Hematopoietic multipotent progenitor cell (in vitro differentiated cells): ENCODE measurements at regions not wholly inside any gene's neighbourhood (a gene's known extent, or its start where the extent isn't known, plus 50 kb on each side); places are given as distances from the start of the nearest gene placed in this dataset.

Source experiments
- DNase-seq, 3 donors: peaks; one replicate each; pipeline ENCODE4 v3.0.0-alpha.2; 2011 to 2015; ENCODE audit warnings: low read depth in 2 of 3, low spot score in 2 of 3

- DNase-seq: no peak
Measured at GRCh38 chr5:61887271-61887670, 418.7 kb upstream of the KIF2A start.

GRCh38 chr5:61894046-61894445 is 412.0 kb upstream of the KIF2A start:
- no peak for DNase-seq

DNA sequence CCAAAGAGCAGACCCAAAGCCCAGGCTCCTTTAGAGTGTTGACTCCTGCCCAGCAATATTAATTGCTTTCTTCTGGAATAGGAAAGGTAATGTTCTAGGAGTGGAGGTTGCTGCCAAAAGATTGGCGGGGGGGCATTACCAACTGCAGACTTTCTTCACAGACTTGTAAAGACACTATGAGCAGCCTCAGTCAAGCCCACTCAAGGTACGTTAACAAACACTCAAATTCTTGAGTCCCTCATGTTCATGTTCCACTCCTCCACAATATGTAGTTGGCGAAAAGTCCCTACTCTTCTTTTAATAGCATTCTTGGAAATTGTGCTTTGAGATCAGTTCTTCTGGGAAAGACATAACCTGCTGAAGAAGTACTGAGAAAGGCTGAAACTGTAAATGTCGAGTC is 409.2 kb upstream of the KIF2A start:
- DNase-seq: no peak

- no peak for DNase-seq
Measured at GRCh38 chr5:61897251-61897650, 408.8 kb upstream of the KIF2A start.

- DNase-seq: no peak
Measured at GRCh38 chr5:61901997-61902396, 404.0 kb upstream of the KIF2A start.

- DNase-seq: no peak
Measured at GRCh38 chr5:61904730-61905129, 401.3 kb upstream of the KIF2A start.

- DNase-seq: no peak
Measured at GRCh38 chr5:61905613-61906012, 400.4 kb upstream of the KIF2A start.

GRCh38 chr5:61906820-61907219 is 399.2 kb upstream of the KIF2A start:
- DNase-seq: no peak

GRCh38 chr5:61907995-61908394 is 398.0 kb upstream of the KIF2A start:
- no peak for DNase-seq

DNA sequence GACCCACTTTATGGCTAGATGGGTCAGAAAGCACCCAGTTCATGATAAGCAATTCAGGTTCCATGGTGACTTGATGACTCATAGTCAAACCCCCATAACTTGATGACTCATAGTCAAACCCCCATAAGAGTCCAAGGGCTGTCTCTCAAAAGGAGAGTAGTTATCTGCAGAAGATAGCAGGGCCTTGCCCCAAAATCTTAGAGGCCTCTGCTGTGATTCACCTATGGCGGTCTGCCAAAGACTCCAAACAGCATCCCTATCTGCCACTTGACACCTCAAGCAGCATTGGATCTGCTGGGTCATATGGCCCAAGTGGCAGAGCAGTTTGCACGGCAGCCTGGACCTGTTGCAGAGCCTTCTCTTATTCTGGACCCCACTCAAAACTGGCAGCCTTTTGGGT is 395.2 kb upstream of the KIF2A start:
- no peak for DNase-seq

GRCh38 chr5:61912559-61912958 is 393.4 kb upstream of the KIF2A start:
- no peak for DNase-seq

- DNase-seq: no peak
Measured at GRCh38 chr5:61915646-61916045, 390.4 kb upstream of the KIF2A start.

- DNase-seq: no peak
Measured at GRCh38 chr5:61916621-61917620, 389.1 kb upstream of the KIF2A start.

- DNase-seq: no peak
Measured at GRCh38 chr5:61918611-61919010, 387.4 kb upstream of the KIF2A start.

- no peak for DNase-seq
Measured at GRCh38 chr5:61919920-61920319, 386.1 kb upstream of the KIF2A start.

- no peak for DNase-seq
Measured at GRCh38 chr5:61924251-61924650, 381.8 kb upstream of the KIF2A start.

DNA sequence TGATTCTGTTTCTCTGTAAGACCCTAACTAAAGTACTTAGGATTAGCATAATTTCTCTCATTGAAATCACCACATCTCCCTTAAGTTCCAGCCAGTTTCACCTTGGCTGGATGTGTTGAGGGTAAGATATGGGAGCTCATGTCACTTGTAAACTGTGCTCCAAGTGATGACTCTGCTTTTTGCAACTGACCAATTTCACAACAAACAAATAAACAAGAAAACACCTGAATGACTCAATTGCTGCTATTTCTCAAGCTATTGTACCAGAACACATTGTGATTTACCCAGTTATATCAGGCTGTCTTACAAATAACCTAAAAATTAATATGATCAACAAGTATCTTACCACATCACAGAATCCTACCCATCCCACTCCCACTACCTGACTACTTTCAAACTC is 379.1 kb upstream of the KIF2A start:
- no peak for DNase-seq

GRCh38 chr5:61931236-61931635 is 374.8 kb upstream of the KIF2A start:
- no peak for DNase-seq

DNA sequence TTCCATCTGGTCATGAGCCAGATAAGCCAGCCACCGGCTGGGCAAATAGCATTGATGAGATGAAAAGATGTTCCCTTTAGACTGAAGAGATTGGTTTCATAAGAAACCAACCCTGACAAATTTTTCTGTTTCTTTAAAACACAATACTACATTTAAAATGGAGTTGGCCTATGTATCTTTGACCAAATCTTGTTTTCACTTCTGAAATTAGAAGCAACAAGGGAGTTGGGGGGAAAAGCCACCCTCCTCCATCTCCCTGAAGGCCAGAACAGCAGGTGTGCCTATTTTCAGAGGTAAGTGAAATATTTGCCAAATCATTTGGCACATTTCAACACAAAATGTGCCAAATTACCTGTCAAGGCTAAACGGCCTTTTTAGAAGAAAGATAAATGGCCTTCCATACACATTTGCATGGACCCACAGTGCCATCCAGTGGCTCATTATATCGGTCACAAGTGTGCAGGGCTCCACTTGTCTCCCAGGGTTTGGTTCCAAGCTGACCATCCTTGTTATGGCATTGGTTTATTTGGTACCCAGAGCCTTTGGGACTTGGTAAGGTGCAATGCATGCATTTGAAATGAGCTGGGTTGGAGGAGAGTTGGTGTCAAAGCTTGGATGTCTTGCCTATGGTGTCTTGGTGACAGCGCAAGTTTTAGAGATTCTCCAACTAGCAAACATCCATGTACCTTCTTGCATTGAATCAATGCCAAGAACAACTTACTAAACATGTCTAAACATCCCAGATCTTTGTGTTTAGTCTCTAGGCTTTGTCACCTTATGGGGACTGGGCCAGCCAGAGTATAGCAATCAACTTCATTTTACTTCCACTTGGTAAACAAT is 372.0 kb upstream of the KIF2A start:
- peak in 2 of 3 donors; percentile 58 to 85 for DNase-seq

- DNase-seq: no peak
Measured at GRCh38 chr5:61941637-61942036, 364.4 kb upstream of the KIF2A start.

DNA sequence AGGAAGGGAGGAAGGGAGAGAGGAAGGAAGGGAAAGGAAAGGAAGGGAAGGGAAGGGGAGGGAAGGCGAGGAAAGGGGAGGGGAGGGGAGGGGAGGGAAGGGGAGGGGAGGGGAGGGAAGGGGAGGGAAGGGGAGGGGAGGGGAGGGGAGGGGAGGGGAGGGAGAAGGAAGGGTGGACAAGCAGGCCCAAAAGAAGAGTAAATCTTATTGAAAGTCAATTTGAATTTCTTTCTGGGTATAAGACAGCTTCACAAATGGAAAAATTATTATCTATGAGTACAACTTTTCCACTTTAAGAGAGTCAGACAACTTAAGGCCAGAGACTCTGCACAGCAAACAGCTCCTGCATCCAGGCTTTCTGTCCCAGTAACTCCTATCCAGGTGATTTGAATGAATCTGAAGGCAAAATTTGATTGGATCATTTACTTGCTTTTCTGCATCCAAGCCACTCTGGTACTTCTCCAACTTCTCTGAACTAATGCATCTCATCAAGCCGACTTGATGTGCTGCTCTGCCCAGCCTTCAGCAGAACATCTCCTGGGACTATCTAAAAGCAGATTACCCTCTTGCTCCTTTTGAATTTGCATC is 363.4 kb upstream of the KIF2A start:
- no peak for DNase-seq
